Germinal center (tissue), 1 donor: ENCODE measurements at regions not wholly inside any gene's neighbourhood (a gene's known extent, or its start where the extent isn't known, plus 50 kb on each side); places are given as distances from the start of the nearest gene placed in this dataset.
"Not testable (repeated sequence)": the region's sequence is repeated elsewhere in the genome, so short reads cannot be mapped to it uniquely, and the experiment has no call there.

Experiments used
- DNase-seq: peaks from one replicate; pipeline ENCODE4 v3.0.0; 2012; ENCODE audit warnings: mixed read lengths, low spot score

- DNase-seq, result no peak
Measured at GRCh38 chr16:5753381-5753780, 655.8 kb upstream of the EEF2KMT start.

GRCh38 chr16:5751216-5751615 is 653.6 kb upstream of the EEF2KMT start:
- no peak for DNase-seq

GRCh38 chr16:5750439-5750838 is 652.8 kb upstream of the EEF2KMT start:
- DNase-seq, result not testable (repeated sequence)

- DNase-seq, result no peak
Measured at GRCh38 chr16:5738586-5738985, 641.0 kb upstream of the EEF2KMT start.

GRCh38 chr16:5736209-5736930 is 638.8 kb upstream of the EEF2KMT start:
- DNase-seq, result no peak

- no peak for DNase-seq
Measured at GRCh38 chr16:5735444-5735843, 637.8 kb upstream of the EEF2KMT start.

GRCh38 chr16:5730783-5731182 is 633.2 kb upstream of the EEF2KMT start:
- DNase-seq, result no peak

GRCh38 chr16:5722116-5722619 is 624.6 kb upstream of the EEF2KMT start:
- no peak for DNase-seq

GRCh38 chr16:5715155-5715554 is 617.6 kb upstream of the EEF2KMT start:
- no peak for DNase-seq

- no peak for DNase-seq
Measured at GRCh38 chr16:5709889-5710288, 612.3 kb upstream of the EEF2KMT start.

- DNase-seq, result no peak
Measured at GRCh38 chr16:5706211-5706610, 608.6 kb upstream of the EEF2KMT start.

GRCh38 chr16:5704271-5704670 is 606.7 kb upstream of the EEF2KMT start:
- DNase-seq, result no peak

GRCh38 chr16:5693426-5693825 is 595.8 kb upstream of the EEF2KMT start:
- DNase-seq, result no peak

- no peak for DNase-seq
Measured at GRCh38 chr16:5681966-5682365, 584.4 kb upstream of the EEF2KMT start.

GRCh38 chr16:5678371-5678770 is 580.8 kb upstream of the EEF2KMT start:
- DNase-seq, result no peak

- no peak for DNase-seq
Measured at GRCh38 chr16:5671421-5671820, 573.8 kb upstream of the EEF2KMT start.

GRCh38 chr16:5670198-5670597 is 572.6 kb upstream of the EEF2KMT start:
- no peak for DNase-seq

GRCh38 chr16:5668553-5668952 is 571.0 kb upstream of the EEF2KMT start:
- DNase-seq, result no peak

- DNase-seq, result no peak
Measured at GRCh38 chr16:5665834-5666233, 568.2 kb upstream of the EEF2KMT start.

- no peak for DNase-seq
Measured at GRCh38 chr16:5653789-5654188, 556.2 kb upstream of the EEF2KMT start.

GRCh38 chr16:5653041-5653440 is 555.4 kb upstream of the EEF2KMT start:
- DNase-seq, result no peak

GRCh38 chr16:5649762-5650743 is 552.5 kb upstream of the EEF2KMT start:
- no peak for DNase-seq

GRCh38 chr16:5647051-5647450 is 549.5 kb upstream of the EEF2KMT start:
- no peak for DNase-seq
